CD4-positive, alpha-beta T cell treated with Interferon gamma for 1 hour (primary cell): ENCODE measurements at regions not wholly inside any gene's neighbourhood (a gene's known extent, or its start where the extent isn't known, plus 50 kb on each side); places are given as distances from the start of the nearest gene placed in this dataset.
A peak's percentile ranks its signal among the peaks of the same experiment; 100 is the strongest.
"Not testable (repeated sequence)": the region's sequence is repeated elsewhere in the genome, so short reads cannot be mapped to it uniquely, and the experiment has no call there.

Source experiments
- DNase-seq: peaks from one replicate; pipeline ENCODE4 v3.0.0-alpha.2; 2020

GRCh38 chr6:6924708-6925107 lies 183.1 kb upstream of the RREB1 start:
- no peak for DNase-seq

GRCh38 chr6:6925391-6926164 lies 182.2 kb upstream of the RREB1 start:
- DNase-seq: no peak

- no peak for DNase-seq
These were observed 180.9 kb upstream of the RREB1 start for GRCh38 chr6:6926856-6927255.

GRCh38 chr6:6927521-6928361 lies 180.0 kb upstream of the RREB1 start:
- peak; percentile 26 for DNase-seq

GRCh38 chr6:6930223-6930880 lies 177.4 kb upstream of the RREB1 start:
- DNase-seq: no peak

- no peak for DNase-seq
These were observed 176.4 kb upstream of the RREB1 start for GRCh38 chr6:6931071-6932025.

GRCh38 chr6:6932341-6932740 lies 175.4 kb upstream of the RREB1 start:
- DNase-seq: no peak

GRCh38 chr6:6932968-6933367 lies 174.8 kb upstream of the RREB1 start:
- DNase-seq: no peak

- DNase-seq: no peak
These were observed 167.4 kb upstream of the RREB1 start for GRCh38 chr6:6940031-6941025.

- DNase-seq: no peak
These were observed 166.6 kb upstream of the RREB1 start for GRCh38 chr6:6941201-6941600.

GRCh38 chr6:6942091-6942490 lies 165.7 kb upstream of the RREB1 start:
- DNase-seq: no peak

- DNase-seq: peak; percentile 24
These were observed 164.9 kb upstream of the RREB1 start for GRCh38 chr6:6942831-6943230.

GRCh38 chr6:6943421-6943820 lies 164.3 kb upstream of the RREB1 start:
- DNase-seq: no peak

GRCh38 chr6:6946206-6947155 lies 161.3 kb upstream of the RREB1 start:
- DNase-seq: no peak

GRCh38 chr6:6950373-6951145 lies 157.2 kb upstream of the RREB1 start:
- no peak for DNase-seq

- no peak for DNase-seq
These were observed 156.4 kb upstream of the RREB1 start for GRCh38 chr6:6951355-6951754.

GRCh38 chr6:6952484-6952883 lies 155.3 kb upstream of the RREB1 start:
- no peak for DNase-seq

GRCh38 chr6:6952927-6953326 lies 154.8 kb upstream of the RREB1 start:
- DNase-seq: not testable (repeated sequence)
